ENCODE measurements at regions not wholly inside any gene's neighbourhood (a gene's known extent, or its start where the extent isn't known, plus 50 kb on each side); places are given as distances from the start of the nearest gene placed in this dataset.

DNA sequence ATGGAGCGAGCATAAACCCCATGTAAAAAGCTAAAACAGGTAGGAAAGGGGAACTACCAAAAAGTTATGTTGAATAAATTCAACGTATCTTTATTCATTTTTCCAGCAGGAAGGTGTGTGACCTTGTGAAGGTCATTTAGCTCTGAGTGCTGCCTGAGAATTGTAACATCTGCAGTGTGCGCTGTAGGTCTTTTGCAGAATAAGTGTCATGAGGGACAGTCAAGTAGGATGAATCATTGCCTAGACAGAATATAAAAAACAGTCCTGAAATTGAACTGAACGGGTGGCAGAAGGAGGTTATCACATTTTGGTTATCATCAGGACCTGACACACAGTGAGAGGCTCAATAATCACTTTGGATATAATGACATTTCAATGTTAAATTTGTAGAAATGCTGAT is 334.8 kb upstream of the NOVA1 start:
- no peak for DNase-seq

- no peak for DNase-seq
These were observed 335.6 kb upstream of the NOVA1 start for GRCh38 chr14:26933431-26933830.

DNA sequence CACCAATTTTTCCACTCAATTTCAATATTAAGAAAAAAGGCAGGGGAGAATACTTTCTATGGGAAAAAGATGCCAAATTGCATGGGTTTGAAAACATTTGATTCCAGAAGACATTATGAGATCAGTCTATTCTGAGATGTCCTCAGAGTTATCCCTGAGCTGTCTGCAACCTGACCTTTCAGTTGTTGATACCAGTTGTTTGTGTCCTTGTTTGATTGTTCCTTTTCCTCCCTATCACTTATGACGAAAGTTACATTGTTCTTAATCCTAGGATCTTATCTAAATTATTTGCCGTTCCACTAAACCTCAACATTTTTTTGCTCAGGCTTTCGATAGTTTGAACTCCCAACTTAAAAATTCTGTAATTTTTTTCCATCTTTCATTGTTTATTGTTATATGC is 336.3 kb upstream of the NOVA1 start:
- no peak for DNase-seq

DNA sequence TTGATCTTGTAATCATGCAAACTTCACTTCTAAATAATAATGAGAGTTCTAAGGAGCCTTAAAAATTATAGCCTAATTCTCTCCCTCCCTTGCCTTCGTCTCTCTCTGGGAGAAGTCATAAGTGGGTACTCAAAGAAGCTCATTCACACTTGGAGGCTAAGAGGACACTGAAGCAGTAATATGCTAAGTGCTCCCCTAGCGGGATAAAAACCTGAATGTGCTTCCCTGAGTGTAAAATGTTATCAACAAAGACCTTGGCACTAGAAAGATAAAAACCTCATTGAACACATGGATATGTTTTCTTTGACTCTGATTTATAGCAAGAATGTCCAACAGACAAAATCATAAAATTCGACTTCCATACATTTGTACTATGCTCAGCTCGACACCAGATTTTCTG is 337.9 kb upstream of the NOVA1 start:
- no peak for DNase-seq

GRCh38 chr14:26938054-26938453 is 340.2 kb upstream of the NOVA1 start:
- DNase-seq = no peak

- DNase-seq = no peak
These were observed 341.9 kb upstream of the NOVA1 start for GRCh38 chr14:26939755-26940154.

- DNase-seq = no peak
These were observed 343.7 kb upstream of the NOVA1 start for GRCh38 chr14:26941521-26941920.

- no peak for DNase-seq
These were observed 349.4 kb upstream of the NOVA1 start for GRCh38 chr14:26947265-26947664.

GRCh38 chr14:26959437-26959836 is 361.6 kb upstream of the NOVA1 start:
- no peak for DNase-seq

GRCh38 chr14:26959972-26960660 is 362.3 kb upstream of the NOVA1 start:
- DNase-seq = no peak

DNA sequence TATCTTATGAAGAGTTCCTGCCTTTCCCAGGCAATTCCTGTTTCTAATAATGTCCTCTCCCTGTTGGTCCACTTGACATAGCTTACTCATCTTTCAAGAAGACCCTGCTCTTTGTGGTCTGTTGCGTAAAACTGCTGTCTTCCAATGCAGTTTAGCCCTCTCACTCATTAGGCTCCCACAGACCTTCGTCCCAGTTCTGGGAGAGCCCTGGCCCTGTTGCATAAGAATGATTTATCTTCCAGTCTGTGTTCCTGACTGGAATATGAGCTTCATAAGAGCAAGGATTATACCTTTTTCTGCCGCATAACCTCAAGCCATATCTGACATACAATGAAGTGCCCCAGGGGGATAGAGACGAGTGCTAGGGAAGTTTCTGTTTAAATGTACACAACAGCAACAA is 365.9 kb upstream of the NOVA1 start:
- no peak for DNase-seq

- no peak for DNase-seq
These were observed 367.7 kb upstream of the NOVA1 start for GRCh38 chr14:26965490-26965889.

- no peak for DNase-seq
These were observed 369.1 kb upstream of the NOVA1 start for GRCh38 chr14:26966908-26967307.

DNA sequence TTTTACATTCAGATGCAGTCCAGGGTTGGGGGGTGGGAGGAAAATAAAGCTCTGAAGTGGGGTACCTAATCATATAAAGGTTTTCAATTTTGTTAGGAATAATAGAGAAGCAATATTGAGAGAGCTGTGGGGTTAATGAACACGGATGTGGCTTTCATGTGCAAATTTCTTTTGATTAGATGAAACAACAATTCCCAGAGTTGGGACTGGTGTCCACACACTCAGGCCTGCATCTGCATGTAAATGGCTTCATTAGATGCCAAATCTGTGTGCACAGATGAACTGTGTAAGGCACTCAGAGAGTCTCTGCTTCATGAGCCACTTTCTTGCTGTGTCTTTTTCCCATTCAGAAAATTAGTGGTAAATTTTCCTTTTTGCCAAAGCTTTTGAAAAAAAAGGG is 377.1 kb upstream of the NOVA1 start:
- DNase-seq = no peak

DNA sequence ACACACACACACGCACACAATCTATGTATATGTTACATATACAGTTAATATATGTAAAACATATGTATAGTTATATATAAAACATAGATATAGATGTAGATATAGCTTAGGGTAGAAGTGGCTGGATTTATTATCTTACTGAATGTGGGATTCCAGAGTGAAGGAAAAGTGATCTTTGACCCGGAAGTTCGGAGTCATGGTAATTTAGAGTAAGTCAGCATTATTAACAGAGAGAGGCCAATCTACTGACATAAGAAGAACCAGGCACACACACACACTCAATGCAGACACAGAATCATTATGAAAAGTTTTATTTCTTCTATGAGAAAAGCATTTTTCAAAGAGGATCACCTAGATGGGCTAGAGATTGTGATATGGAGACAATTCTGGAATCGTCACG is 384.2 kb upstream of the NOVA1 start:
- no peak for DNase-seq

DNA sequence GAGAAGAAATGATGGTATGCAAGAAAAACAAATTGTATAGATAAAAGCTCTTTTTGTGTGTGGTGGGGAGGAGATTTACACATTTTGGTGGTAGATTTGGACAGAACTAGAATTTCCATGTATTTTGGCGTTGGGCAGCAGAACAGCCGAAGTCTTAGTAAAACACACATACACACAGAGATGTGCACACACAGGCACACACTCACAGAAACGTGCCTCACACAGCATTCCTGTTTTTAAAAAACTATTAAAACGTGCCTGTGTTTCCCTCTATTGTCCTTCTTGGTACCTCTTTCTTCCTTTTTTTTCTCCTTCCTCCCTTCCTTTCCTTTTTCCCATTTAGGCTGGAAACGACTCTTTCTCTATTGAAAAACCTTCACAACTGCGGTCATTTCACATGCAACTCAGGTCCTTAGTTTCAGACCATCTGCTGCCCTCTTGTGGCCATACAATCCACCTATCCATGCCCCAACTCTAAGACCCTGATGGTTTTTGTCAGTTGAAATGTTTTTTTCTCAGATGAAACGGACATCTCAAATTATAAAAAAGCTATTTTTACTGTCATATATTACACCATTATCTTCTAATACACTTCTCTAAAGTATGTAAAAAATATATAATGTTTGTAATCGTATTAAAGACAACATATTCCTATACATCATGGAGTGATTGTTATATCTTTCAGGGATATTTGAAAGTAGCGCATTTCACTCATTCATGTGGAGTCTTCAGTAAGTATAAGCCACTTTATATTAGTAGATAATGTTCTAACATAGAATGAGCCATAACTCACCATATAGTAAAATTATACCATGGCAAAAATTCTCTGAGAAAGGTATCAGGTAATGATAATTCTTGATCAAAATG is 386.7 kb upstream of the NOVA1 start:
- DNase-seq = peak; percentile 58

DNA sequence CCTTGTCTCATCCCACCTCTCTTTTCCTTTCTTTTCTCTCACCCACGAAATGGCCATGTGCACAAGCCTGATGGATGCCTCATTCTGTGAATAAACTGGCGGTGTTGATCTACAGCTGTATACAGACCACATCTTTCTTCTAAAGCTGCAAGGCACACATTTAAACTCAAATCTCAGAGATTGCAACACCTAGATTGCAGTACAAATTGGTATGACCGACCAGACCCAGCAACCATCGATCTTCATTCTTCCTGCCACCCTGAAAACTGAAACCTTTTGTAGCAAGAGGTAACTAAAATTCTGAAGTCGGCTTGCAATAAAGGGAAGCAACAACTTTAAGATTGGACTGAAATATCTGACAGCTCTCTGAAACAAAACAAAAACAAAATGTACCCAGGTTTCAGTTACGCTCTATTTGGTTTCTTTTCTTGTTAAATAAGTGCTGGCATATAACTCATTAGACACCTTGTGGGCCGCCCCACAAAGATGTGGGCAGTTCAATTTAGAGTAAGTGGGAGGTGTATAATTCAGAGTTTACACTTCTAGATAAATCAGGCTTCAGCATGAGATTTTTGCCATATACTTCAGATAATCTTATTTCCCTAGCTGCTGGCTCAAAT is 390.0 kb upstream of the NOVA1 start:
- no peak for DNase-seq

DNA sequence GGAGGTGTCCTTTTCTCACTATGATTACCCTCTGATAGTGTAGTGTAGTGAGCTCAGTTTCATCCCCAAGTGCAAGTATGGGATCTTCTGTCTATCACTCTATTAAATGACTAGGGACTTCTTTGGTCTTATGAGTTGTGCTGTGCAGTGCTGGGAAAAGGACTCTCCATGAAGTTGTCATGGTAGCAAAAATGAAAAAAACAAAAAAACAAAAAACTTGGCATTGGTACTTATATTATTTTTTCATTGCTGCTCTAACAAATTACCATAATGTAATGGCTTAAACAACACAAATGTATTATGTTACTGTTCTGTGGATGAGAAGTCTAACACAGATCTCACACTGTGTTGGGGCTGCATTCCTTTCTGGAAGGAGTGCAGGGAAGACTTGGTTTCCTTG is 393.1 kb upstream of the NOVA1 start:
- no peak for DNase-seq

DNA sequence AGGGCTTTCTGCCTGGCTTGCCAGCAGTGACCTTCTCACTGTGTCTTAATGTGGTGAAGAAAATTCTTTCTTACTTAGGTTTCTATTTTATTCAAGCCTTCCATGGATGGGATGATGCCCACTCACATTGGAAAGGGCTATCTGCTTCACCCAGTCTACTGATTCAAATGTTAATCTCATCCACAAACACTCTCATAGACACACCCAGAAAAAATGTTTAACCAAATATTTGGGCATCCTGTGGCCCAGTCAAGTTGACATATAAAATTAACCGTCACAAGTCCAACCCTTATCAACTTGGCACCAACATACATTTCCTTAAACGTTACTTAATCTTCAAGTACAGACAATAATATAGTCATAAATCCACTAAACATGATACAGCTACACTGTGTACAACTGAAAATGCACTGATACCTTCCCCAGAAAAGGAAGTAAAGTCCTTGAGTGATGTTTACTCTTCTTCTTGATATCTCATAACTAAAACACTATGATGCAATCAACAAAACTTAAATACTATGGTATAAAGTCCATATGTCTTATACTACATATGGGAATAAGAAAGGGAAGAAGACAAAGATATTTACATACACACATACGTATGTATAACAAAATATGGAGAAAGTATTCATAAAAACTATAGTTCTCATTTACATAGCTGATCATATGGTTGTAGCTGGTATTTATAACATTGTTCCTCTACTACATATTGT is 394.7 kb upstream of the NOVA1 start:
- no peak for DNase-seq

GRCh38 chr14:26993556-26993955 is 395.7 kb upstream of the NOVA1 start:
- DNase-seq = no peak

DNA sequence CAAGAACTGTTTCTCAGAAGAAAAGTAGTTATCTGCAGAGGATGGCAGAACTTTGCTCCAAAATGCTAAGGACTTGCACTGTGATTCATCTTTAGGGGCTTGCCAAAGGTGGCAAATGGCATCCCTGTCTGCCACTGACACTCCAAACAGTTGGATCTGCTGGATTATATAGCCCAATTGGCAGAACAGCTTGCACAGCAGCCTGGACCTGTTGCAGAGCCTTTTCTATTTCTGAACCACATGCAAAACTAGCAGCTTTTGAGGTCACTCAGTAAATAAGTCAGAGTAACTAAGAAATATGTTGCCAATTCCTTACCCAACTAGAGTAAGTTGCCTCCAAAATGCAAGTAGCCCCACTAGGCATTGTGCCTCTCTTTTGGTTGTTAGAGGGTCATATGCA is 397.5 kb upstream of the NOVA1 start:
- DNase-seq = no peak

DNA sequence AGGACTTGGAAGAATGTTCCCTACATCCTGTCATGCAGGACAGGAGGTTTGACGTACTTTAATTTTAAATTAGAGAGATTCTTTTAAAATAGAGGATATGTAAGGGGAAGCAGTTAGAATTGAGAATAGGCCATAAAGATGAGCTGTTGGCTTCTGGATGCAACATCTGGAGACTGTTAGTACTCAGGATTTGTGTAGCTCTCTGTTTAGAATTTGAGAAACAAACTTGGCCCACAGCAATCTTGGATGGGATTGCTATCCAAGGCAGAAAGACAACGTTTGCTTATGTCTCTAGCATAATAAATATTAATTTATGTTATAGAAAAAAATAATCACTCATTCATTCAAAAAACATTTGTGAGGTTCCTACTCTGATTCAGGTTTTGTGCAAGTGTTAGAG is 398.4 kb upstream of the NOVA1 start:
- DNase-seq = no peak

DNA sequence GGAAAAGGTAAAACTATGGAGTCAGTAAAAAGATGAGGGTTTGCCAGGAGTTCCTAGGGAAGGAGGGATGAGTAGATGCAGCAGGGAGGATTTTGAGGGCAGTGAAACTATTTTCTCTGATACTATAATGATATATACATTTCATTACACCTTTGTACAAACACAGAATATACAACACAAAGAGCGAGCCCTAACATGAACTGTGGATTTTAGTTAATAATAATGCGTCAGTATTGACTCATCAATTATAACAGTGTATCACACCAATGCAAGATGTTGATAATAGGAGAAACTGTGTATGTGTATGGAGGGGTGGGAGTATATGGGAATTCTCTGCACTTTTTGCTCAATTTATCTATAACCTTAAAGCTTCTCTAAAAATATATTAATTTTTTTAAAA is 404.3 kb upstream of the NOVA1 start:
- DNase-seq = no peak

DNA sequence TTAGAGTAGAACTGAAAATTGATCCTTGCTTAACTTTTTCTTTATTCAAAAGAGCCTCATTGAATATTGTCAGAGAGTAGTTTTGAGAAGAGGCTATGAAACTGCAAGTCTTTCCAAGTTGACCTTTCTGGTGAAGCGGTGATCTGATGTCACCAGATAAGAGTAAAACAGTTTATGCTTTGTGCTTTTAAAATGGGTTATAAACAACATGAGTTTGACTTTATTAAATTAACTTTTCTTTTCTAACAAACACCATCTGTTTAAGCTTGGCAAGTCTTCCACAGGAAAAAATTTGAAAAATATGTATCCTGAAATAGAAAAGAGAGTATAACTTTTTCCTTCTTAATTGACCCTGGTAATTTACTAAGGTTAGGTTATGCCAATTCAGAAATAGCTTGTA is 408.7 kb upstream of the NOVA1 start:
- DNase-seq = no peak

All from kidney glomerular epithelial cell (primary cell).